SK-N-SH (cell line): ENCODE measurements at regions not wholly inside any gene's neighbourhood (a gene's known extent, or its start where the extent isn't known, plus 50 kb on each side); places are given as distances from the start of the nearest gene placed in this dataset.

Experiments used
- CTCF ChIA-PET: fragments of 300-600, 350-600 bp; formaldehyde crosslinking; extraction: SDS; loops from one replicate; lab custom pipeline; 2021; lab: Yijun Ruan, JAX
- POLR2A ChIA-PET: fragments of 350-600 bp; sonication (Branson Sonifier 250); formaldehyde crosslinking; extraction: SDS; loops from one replicate; lab custom pipeline; 2020; ENCODE audit warnings: antibody characterized with exemption, inconsistent platforms; lab: Yijun Ruan, JAX
- DNase-seq: peaks from one replicate; pipeline ENCODE4 v3.0.0; 2012
- H2AFZ ChIP-seq: fragments of 200-600 bp; sonication (generic); 2 replicates; pipeline ENCODE4 v1.8.1; 2016; ENCODE audit warnings: antibody characterized with exemption, mild to moderate bottlenecking, low read depth
- H3F3A ChIP-seq: fragments of 200-600 bp; sonication (generic); replicated peaks from 2 replicates; pipeline ENCODE3; 2016; ENCODE audit warnings: antibody characterized with exemption, mild to moderate bottlenecking; ENCODE audit not compliant: insufficient read depth
- H3K27ac ChIP-seq, 2 experiments: fragments of 200-500 bp in 1 of 2; fragments of 200-600 bp in 1 of 2; sonication (Bioruptor generic) in 1 of 2; sonication (generic), shearing (Covaris generic) in 1 of 2; 2 replicates each; pipeline versions ENCODE4 v1.5.1 to v1.6.1; 2014 to 2016; ENCODE audit warnings: low read depth in 2 of 2, inconsistent platforms in 1 of 2, low read length in 1 of 2, mild to moderate bottlenecking in 1 of 2, mixed read lengths in 1 of 2
- H3K27me3 ChIP-seq: fragments of 200-600 bp; sonication (generic), shearing (Covaris generic); 2 replicates; pipeline ENCODE4 v1.6.1; 2016; ENCODE audit warnings: mixed run types; ENCODE audit not compliant: insufficient read depth
- H3K36me3 ChIP-seq, 2 experiments: fragments of 200-500 bp in 1 of 2; fragments of 200-600 bp in 1 of 2; sonication (Bioruptor generic) in 1 of 2; sonication (generic) in 1 of 2; replicated peaks in 1 of 2; 2 replicates each; pipeline versions ENCODE3 to v1.5.1; 2014 to 2016; ENCODE audit warnings: low read length in 1 of 2, mild to moderate bottlenecking in 1 of 2; ENCODE audit not compliant: insufficient read depth in 2 of 2, control insufficient read depth in 1 of 2
- H3K4me1 ChIP-seq, 2 experiments: fragments of 200-500 bp in 1 of 2; fragments of 200-600 bp in 1 of 2; sonication (Bioruptor generic) in 1 of 2; sonication (generic), shearing (Covaris generic) in 1 of 2; 2 replicates each; pipeline versions ENCODE4 v1.5.1 to v1.6.1; 2014 to 2016; ENCODE audit warnings: low read depth in 1 of 2, low read length in 1 of 2, mixed run types in 1 of 2; ENCODE audit not compliant: insufficient read depth in 2 of 2, control insufficient read depth in 1 of 2
- H3K4me2 ChIP-seq: fragments of 200-600 bp; sonication (generic), shearing (Covaris generic); 2 replicates; pipeline ENCODE4 v1.6.1; 2017; ENCODE audit warnings: mixed run types
- H3K4me3 ChIP-seq, 2 experiments: fragments of 200-500 bp in 1 of 2; fragments of 200-600 bp in 1 of 2; sonication (Bioruptor generic) in 1 of 2; sonication (generic), shearing (Covaris generic) in 1 of 2; 2 replicates each; pipeline versions ENCODE4 v1.5.1 to v1.8.1; 2014 to 2016; ENCODE audit warnings: low read depth in 2 of 2, inconsistent platforms in 1 of 2, low read length in 1 of 2, mild to moderate bottlenecking in 1 of 2, mixed read lengths in 1 of 2, moderate library complexity in 1 of 2
- H3K79me2 ChIP-seq: fragments of 200-600 bp; sonication (generic); 2 replicates; pipeline ENCODE4 v1.8.1; 2017; ENCODE audit warnings: mild to moderate bottlenecking; ENCODE audit not compliant: insufficient read depth
- H3K9ac ChIP-seq: fragments of 200-600 bp; sonication (generic); 2 replicates; pipeline ENCODE4 v1.6.1; 2017; ENCODE audit warnings: mixed run types
- H3K9me2 ChIP-seq: fragments of 200-600 bp; sonication (generic); 2 replicates; pipeline ENCODE4 v1.6.1; 2017; ENCODE audit warnings: mixed run types
- H3K9me3 ChIP-seq: fragments of 200-600 bp; sonication (generic); 2 replicates; pipeline ENCODE4 v1.6.1; 2017; ENCODE audit warnings: mixed run types, mild to moderate bottlenecking, moderate library complexity
- H4K20me1 ChIP-seq: fragments of 200-600 bp; sonication (generic); 2 replicates; pipeline ENCODE4 v1.6.1; 2017; ENCODE audit warnings: mild to moderate bottlenecking, mixed run types; ENCODE audit not compliant: insufficient read depth
- JUND ChIP-seq: IDR thresholded peaks from 2 replicates; pipeline ENCODE4 v1.4.0; 2012
- MEF2A ChIP-seq: IDR thresholded peaks from 2 replicates; pipeline ENCODE4 v1.4.0; 2012; ENCODE audit warnings: low read depth, borderline replicate concordance
- MXI1 ChIP-seq: IDR thresholded peaks from 2 replicates; pipeline ENCODE4 v1.6.1; 2012; ENCODE audit warnings: mild to moderate bottlenecking, low read depth, low read length, improper control_type of control experiment
- PBX3 ChIP-seq: IDR thresholded peaks from 2 replicates; pipeline ENCODE4; 2012
- RAD21 ChIP-seq: IDR thresholded peaks from 2 replicates; pipeline ENCODE4 v1.6.1; 2012; ENCODE audit warnings: mild to moderate bottlenecking, low read length
- SMC3 ChIP-seq: IDR thresholded peaks from 2 replicates; pipeline ENCODE4 v1.6.1; 2012; ENCODE audit warnings: low read depth, low read length, improper control_type of control experiment
- TCF12 ChIP-seq: IDR thresholded peaks from 2 replicates; pipeline ENCODE4 v1.4.0; 2012
- TEAD4 ChIP-seq: IDR thresholded peaks from 2 replicates; pipeline ENCODE4 v1.4.0; 2012; ENCODE audit warnings: mild to moderate bottlenecking, borderline replicate concordance; ENCODE audit not compliant: insufficient read depth
- YY1 ChIP-seq: IDR thresholded peaks from 2 replicates; pipeline ENCODE4 v1.4.0; 2012; ENCODE audit warnings: low read depth, mild to moderate bottlenecking
- WGBS: methylation state at CpG from one replicate; pipeline ENCODE4 v1.1.6; 2017; ENCODE audit warnings: low lambda C conversion rate; 5-methylcytosine and 5-hydroxymethylcytosine counted together
- TF ChIP-seq, protein P1 (sequence below): IDR thresholded peaks from 2 replicates; pipeline ENCODE4 v1.4.0; 2012; ENCODE audit warnings: low read depth, borderline replicate concordance

GRCh38 chr2:187214306-187214705 is 233.7 kb downstream of the CALCRL start:
- no peak overlapping the region for H2AFZ ChIP-seq
- no peaks in the 10 kb centered on the region for H3K79me2 ChIP-seq
- ChIA-PET POLR2A (no interaction called here), CTCF (no interaction called here)
- H3K36me3 ChIP-seq = no peaks in the 10 kb centered on the region
- H3K9ac ChIP-seq = no peak overlapping the region
- H3K27me3 ChIP-seq = no peaks in the 10 kb centered on the region
- H3K4me2 ChIP-seq = no peak overlapping the region
- H3K9me2 ChIP-seq = no peaks in the 10 kb centered on the region
- no peaks in the 10 kb centered on the region for H3F3A ChIP-seq
- no peak for TF ChIP-seq MEF2A
- TF ChIP-seq PBX3 = no peak
- TF ChIP-seq, all 33 proteins: peak for 0
- 44% methylated on average over 3 of the region's 3 CpGs for WGBS
- no peaks in the 10 kb centered on the region for H3K9me3 ChIP-seq
- no peaks in the 10 kb centered on the region for H3K4me1 ChIP-seq
- no peak overlapping the region for H3K27ac ChIP-seq
- DNase-seq = no peak
- no peaks in the 10 kb centered on the region for H4K20me1 ChIP-seq
- H3K4me3 ChIP-seq = no peak overlapping the region

GRCh38 chr2:187213798-187214197 is 234.3 kb downstream of the CALCRL start:
- Histone ChIP-seq H3K4me3 (no peak overlapping the region), H3K27ac (no peak overlapping the region), H3K4me2 (no peak overlapping the region), H3K9ac (no peak overlapping the region), H2AFZ (no peak overlapping the region), H3K9me2 (no peaks in the 10 kb centered on the region), H3K4me1 (no peaks in the 10 kb centered on the region), H4K20me1 (no peaks in the 10 kb centered on the region), H3F3A (no peaks in the 10 kb centered on the region), H3K79me2 (no peaks in the 10 kb centered on the region), H3K9me3 (no peaks in the 10 kb centered on the region), H3K27me3 (no peaks in the 10 kb centered on the region), H3K36me3 (no peaks in the 10 kb centered on the region)
- CTCF ChIA-PET = no interaction called here
- POLR2A ChIA-PET = no interaction called here
- TF ChIP-seq, protein P1, sequence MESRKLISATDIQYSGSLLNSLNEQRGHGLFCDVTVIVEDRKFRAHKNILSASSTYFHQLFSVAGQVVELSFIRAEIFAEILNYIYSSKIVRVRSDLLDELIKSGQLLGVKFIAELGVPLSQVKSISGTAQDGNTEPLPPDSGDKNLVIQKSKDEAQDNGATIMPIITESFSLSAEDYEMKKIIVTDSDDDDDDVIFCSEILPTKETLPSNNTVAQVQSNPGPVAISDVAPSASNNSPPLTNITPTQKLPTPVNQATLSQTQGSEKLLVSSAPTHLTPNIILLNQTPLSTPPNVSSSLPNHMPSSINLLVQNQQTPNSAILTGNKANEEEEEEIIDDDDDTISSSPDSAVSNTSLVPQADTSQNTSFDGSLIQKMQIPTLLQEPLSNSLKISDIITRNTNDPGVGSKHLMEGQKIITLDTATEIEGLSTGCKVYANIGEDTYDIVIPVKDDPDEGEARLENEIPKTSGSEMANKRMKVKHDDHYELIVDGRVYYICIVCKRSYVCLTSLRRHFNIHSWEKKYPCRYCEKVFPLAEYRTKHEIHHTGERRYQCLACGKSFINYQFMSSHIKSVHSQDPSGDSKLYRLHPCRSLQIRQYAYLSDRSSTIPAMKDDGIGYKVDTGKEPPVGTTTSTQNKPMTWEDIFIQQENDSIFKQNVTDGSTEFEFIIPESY = no peak
- TF ChIP-seq PBX3 (no peak), TEAD4 (no peak), MEF2A (no peak), TCF12 (no peak), YY1 (no peak), RAD21 (no peak), SMC3 (no peak), MXI1 (no peak), JUND (no peak)
- DNase-seq = no peak
